ENCODE measurements at regions not wholly inside any gene's neighbourhood (a gene's known extent, or its start where the extent isn't known, plus 50 kb on each side); places are given as distances from the start of the nearest gene placed in this dataset.

DNA sequence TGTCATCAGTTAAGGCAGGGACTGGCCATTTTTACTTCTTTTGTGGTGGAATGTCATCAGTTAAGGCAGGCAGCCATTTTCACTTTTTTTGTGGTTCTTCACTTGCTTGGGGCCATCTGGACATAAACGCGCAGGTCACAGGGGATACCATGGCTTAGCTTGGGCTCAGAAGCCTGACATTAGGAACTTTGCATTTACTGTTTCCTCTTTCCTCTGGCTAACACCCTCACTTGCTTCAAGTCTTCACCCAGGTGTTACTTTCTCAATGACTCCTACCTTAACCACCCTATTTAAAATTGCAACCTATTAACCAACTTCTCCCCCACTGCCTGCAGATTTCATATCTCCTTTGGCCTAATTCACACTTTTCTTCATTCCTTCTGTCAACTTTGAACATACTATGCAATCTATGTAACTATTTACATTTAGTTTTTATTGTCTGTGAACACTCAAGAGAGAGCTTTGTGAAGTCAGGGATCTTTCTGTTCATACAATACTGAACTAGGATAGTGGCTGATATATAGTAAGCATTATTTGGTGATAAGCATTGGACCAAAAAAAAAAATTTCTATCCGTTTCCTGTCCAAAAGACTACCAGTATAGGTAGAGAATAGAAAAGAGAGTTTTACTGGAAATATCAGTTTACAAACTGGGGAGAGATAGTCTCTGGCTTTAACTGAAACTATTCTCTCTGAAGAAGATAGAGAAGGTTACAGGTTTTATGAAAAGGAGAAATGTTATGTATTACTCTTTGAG is 600.1 kb upstream of the ZNF804A start:
- no peak overlapping the region for H3K27ac Mint-ChIP-seq
- ChIA-PET POLR2A (no interaction called here), CTCF (no interaction called here)
- H3K27me3 Mint-ChIP-seq = no peaks in the 10 kb centered on the region
- no peaks in the 10 kb centered on the region for H3K27me3 ChIP-seq (ENCODE audit: control insufficient read depth in 2 of 2, insufficient read depth in 2 of 2, low read length in 2 of 2)
- ATAC-seq (no peak), DNase-seq (no peak)
- H3K4me1 Mint-ChIP-seq = no peaks in the 10 kb centered on the region
- H3K9me3 Mint-ChIP-seq = peaks cover 0 to 11% (median 0%) of the 10 kb centered on the region in 11 donors
- no peaks in the 10 kb centered on the region for H3K36me3 ChIP-seq (ENCODE audit: control insufficient read depth in 2 of 3, insufficient read depth in 3 of 3, low read length in 3 of 3)
- H3K36me3 Mint-ChIP-seq = no peaks in the 10 kb centered on the region
- H3K9me3 ChIP-seq (ENCODE audit: control insufficient read depth in 2 of 3, low read length in 3 of 3) = no peaks in the 10 kb centered on the region
- H3K4me3 Mint-ChIP-seq = no peak overlapping the region
- intact Hi-C loops (cut with micrococcal nuclease) = no loop called here
- H3K27ac ChIP-seq (ENCODE audit: low read depth, low read length) = no peak overlapping the region
- no peak overlapping the region for H3K4me3 ChIP-seq (ENCODE audit: low read length)
- H3K4me1 ChIP-seq (ENCODE audit: control insufficient read depth in 2 of 2, insufficient read depth in 2 of 2, low read length in 2 of 2) = no peaks in the 10 kb centered on the region

DNA sequence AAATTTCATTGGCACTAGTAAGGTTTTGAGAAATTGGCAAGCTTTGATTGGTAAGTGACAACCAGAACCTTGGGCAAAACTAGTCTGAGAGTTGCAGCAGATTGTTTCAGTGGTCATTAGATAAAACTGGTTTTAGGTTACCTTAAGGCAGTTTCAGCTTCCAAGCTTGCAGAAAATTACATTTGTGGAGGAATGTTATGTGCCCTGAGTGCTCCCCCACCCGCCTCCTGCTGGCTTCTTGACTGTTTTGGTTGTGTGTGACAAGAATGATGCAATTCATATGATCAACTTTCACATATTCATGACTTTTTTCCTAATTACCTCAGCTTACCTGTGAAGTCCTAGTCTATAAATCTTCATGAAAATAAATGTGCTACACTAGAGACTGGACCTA is 599.5 kb upstream of the ZNF804A start:
- H3K27ac Mint-ChIP-seq = no peak overlapping the region
- DNase-seq (no peak), ATAC-seq (no peak)
- no peaks in the 10 kb centered on the region for H3K36me3 ChIP-seq (ENCODE audit: control insufficient read depth in 2 of 3, insufficient read depth in 3 of 3, low read length in 3 of 3)
- CTCF ChIA-PET = no interaction called here
- no peak overlapping the region for H3K4me3 Mint-ChIP-seq
- H3K9me3 ChIP-seq (ENCODE audit: control insufficient read depth in 2 of 3, low read length in 3 of 3) = no peaks in the 10 kb centered on the region
- POLR2A ChIA-PET = no interaction called here
- no peak overlapping the region for H3K4me3 ChIP-seq (ENCODE audit: low read length)
- no peaks in the 10 kb centered on the region for H3K4me1 ChIP-seq (ENCODE audit: control insufficient read depth in 2 of 2, insufficient read depth in 2 of 2, low read length in 2 of 2)
- H3K9me3 Mint-ChIP-seq = peaks cover 0 to 11% (median 0%) of the 10 kb centered on the region in 11 donors
- no peaks in the 10 kb centered on the region for H3K27me3 Mint-ChIP-seq
- no peaks in the 10 kb centered on the region for H3K36me3 Mint-ChIP-seq
- no peaks in the 10 kb centered on the region for H3K4me1 Mint-ChIP-seq
- H3K27ac ChIP-seq (ENCODE audit: low read depth, low read length) = no peak overlapping the region
- intact Hi-C loops (cut with micrococcal nuclease) = no loop called here
- no peaks in the 10 kb centered on the region for H3K27me3 ChIP-seq (ENCODE audit: control insufficient read depth in 2 of 2, insufficient read depth in 2 of 2, low read length in 2 of 2)

DNA sequence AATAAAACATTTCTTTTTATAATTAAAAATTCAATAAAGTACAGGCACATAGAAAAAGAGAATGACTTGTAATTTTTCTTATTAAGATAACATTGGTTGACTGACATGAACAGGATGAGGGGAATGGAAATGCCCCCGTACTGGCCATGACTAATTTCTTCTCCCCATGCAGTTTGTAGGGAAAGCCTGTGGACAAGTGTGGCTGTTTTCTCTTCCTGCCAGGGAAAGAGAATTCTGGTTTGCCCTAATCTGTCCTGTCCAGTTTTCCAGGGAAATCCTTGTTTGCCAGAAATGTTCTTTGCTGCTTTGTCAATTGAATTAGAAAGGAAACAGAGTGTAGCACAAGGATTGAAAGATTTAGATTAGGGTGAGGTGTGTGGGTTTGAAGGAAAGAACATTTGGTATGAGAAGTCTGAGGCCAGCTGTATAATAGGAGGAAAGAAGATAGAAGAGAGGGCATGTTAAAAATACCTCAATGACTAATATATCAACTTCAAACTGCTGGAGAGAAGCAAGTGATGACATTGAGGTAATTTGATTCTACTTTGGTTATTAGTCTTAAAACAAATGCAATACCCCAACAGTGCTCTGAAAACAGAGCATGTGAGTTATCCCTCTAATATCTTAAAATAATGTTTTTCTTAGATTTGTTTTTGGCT is 593.9 kb upstream of the ZNF804A start:
- Histone ChIP-seq H3K4me1 (ENCODE audit: control insufficient read depth in 2 of 2, insufficient read depth in 2 of 2, low read length in 2 of 2) (no peaks in the 10 kb centered on the region), H3K27me3 (ENCODE audit: control insufficient read depth in 2 of 2, insufficient read depth in 2 of 2, low read length in 2 of 2) (no peaks in the 10 kb centered on the region), H3K36me3 (ENCODE audit: control insufficient read depth in 2 of 3, insufficient read depth in 3 of 3, low read length in 3 of 3) (no peaks in the 10 kb centered on the region), H3K4me3 (ENCODE audit: low read length) (no peak overlapping the region), H3K9me3 (ENCODE audit: control insufficient read depth in 2 of 3, low read length in 3 of 3) (no peaks in the 10 kb centered on the region), H3K27ac (ENCODE audit: low read depth, low read length) (no peak overlapping the region)
- ChIA-PET POLR2A (no interaction called here), CTCF (no interaction called here)
- Mint-ChIP-seq H3K27me3 (no peaks in the 10 kb centered on the region), H3K27ac (no peak overlapping the region), H3K9me3 (peaks cover 0 to 4% (median 0%) of the 10 kb centered on the region in 11 donors), H3K36me3 (no peaks in the 10 kb centered on the region), H3K4me3 (no peak overlapping the region), H3K4me1 (no peaks in the 10 kb centered on the region)
- ATAC-seq (no peak), DNase-seq (no peak)
- intact Hi-C loops (cut with micrococcal nuclease) = no loop called here

DNA sequence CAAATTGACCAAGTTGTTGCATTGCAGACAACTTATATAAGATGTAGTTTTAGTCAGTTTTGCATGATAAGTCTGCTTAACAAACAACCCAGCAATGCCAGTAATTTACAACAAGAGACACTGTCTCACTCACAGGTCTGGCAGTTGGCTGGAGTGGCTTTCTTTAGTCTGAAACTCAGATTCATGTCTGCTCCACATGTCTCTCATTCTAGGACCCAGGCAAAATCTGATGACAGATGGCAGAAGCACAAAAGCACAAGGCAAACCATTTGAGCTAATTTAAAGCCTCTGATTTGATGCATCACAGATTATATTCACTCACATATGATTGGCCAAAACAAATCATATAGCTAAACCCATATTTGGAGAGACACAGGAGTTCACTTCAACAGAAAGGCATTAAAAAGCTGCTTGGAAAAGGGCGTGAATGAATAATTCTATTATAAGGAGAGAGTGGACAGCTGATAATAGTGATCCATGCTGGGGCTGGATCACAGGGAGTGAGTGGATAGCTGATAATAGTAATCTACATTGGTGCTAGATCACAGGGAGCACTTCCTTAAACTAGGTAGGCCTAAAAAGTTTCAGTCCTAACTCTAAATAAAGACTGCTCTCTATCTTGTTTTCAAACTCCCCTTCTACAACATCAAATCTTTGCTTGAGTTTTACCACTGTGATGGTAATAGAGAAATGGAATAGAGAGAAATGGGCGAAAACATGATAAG is 593.2 kb upstream of the ZNF804A start:
- Mint-ChIP-seq H3K27me3 (no peaks in the 10 kb centered on the region), H3K27ac (no peak overlapping the region), H3K4me3 (no peak overlapping the region), H3K36me3 (no peaks in the 10 kb centered on the region), H3K9me3 (peaks cover 0 to 4% (median 0%) of the 10 kb centered on the region in 11 donors), H3K4me1 (no peaks in the 10 kb centered on the region)
- POLR2A ChIA-PET = no interaction called here
- ATAC-seq (no peak), DNase-seq (no peak)
- intact Hi-C loops (cut with micrococcal nuclease) = no loop called here
- CTCF ChIA-PET = no interaction called here
- Histone ChIP-seq H3K9me3 (ENCODE audit: control insufficient read depth in 2 of 3, low read length in 3 of 3) (no peaks in the 10 kb centered on the region), H3K4me1 (ENCODE audit: control insufficient read depth in 2 of 2, insufficient read depth in 2 of 2, low read length in 2 of 2) (no peaks in the 10 kb centered on the region), H3K4me3 (ENCODE audit: low read length) (no peak overlapping the region), H3K36me3 (ENCODE audit: control insufficient read depth in 2 of 3, insufficient read depth in 3 of 3, low read length in 3 of 3) (no peaks in the 10 kb centered on the region), H3K27me3 (ENCODE audit: control insufficient read depth in 2 of 2, insufficient read depth in 2 of 2, low read length in 2 of 2) (no peaks in the 10 kb centered on the region), H3K27ac (ENCODE audit: low read depth, low read length) (no peak overlapping the region)

DNA sequence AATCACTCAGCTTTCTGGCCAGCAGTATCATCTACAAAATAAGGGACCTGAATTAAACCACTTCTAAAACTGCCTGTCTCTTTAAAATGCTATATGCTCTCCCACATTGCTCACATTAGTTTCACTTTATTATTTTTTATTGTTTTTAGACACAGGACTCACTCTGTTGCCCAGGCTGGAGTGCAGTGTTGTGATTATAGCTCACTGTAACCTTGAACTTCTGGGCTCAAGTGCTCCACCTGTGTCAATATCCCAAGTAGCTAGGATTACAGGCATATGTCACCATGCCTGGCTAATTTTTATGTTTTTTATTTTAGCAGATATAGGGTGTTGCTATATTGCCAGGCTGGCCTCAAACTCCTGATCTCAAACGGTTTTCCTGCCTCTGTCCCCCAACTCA is 591.3 kb upstream of the ZNF804A start:
- H3K36me3 Mint-ChIP-seq = no peaks in the 10 kb centered on the region
- no peak for DNase-seq
- no peak overlapping the region for H3K4me3 ChIP-seq (ENCODE audit: low read length)
- ChIA-PET POLR2A (no interaction called here), CTCF (no interaction called here)
- H3K36me3 ChIP-seq (ENCODE audit: control insufficient read depth in 2 of 3, insufficient read depth in 3 of 3, low read length in 3 of 3) = no peaks in the 10 kb centered on the region
- H3K4me1 ChIP-seq (ENCODE audit: control insufficient read depth in 2 of 2, insufficient read depth in 2 of 2, low read length in 2 of 2) = no peaks in the 10 kb centered on the region
- peaks cover 0 to 4% (median 0%) of the 10 kb centered on the region in 11 donors for H3K9me3 Mint-ChIP-seq
- H3K27me3 Mint-ChIP-seq = no peaks in the 10 kb centered on the region
- no peak overlapping the region for H3K4me3 Mint-ChIP-seq
- H3K9me3 ChIP-seq (ENCODE audit: control insufficient read depth in 2 of 3, low read length in 3 of 3) = no peaks in the 10 kb centered on the region
- intact Hi-C loops (cut with micrococcal nuclease) = no loop called here
- H3K27me3 ChIP-seq (ENCODE audit: control insufficient read depth in 2 of 2, insufficient read depth in 2 of 2, low read length in 2 of 2) = no peaks in the 10 kb centered on the region
- H3K4me1 Mint-ChIP-seq = no peaks in the 10 kb centered on the region
- ATAC-seq = no peak
- no peak overlapping the region for H3K27ac Mint-ChIP-seq
- H3K27ac ChIP-seq (ENCODE audit: low read depth, low read length) = no peak overlapping the region

DNA sequence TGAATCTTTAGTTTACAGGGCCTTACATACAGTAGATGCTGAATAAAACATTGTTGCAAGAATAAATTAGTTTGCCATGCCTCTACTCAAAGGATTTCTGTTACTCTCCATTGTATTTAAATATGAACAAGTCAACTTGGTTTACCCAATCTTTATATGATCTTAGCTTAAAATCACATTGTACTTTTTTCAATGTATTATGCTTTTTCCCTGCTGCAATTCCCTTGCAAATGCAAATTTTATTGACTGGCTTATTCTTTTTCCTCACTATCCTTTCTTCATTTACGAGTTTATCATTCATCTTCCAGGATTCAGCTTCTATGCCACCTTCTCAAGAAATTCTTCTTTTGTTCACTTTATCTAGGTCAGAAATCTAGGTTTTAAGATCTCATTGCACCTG is 571.4 kb upstream of the ZNF804A start:
- Mint-ChIP-seq H3K4me1 (no peaks in the 10 kb centered on the region), H3K4me3 (no peak overlapping the region), H3K27me3 (no peaks in the 10 kb centered on the region), H3K9me3 (peaks cover 0 to 10% (median 2%) of the 10 kb centered on the region in 11 donors), H3K27ac (no peak overlapping the region), H3K36me3 (no peaks in the 10 kb centered on the region)
- Histone ChIP-seq H3K4me3 (ENCODE audit: low read length) (no peak overlapping the region), H3K27ac (ENCODE audit: low read depth, low read length) (no peak overlapping the region), H3K27me3 (ENCODE audit: control insufficient read depth in 2 of 2, insufficient read depth in 2 of 2, low read length in 2 of 2) (no peaks in the 10 kb centered on the region), H3K9me3 (ENCODE audit: control insufficient read depth in 2 of 3, low read length in 3 of 3) (no peaks in the 10 kb centered on the region), H3K4me1 (ENCODE audit: control insufficient read depth in 2 of 2, insufficient read depth in 2 of 2, low read length in 2 of 2) (no peaks in the 10 kb centered on the region), H3K36me3 (ENCODE audit: control insufficient read depth in 2 of 3, insufficient read depth in 3 of 3, low read length in 3 of 3) (no peaks in the 10 kb centered on the region)
- intact Hi-C loops (cut with micrococcal nuclease) = loop anchor here in 1 of 2 donors (1.0 kb wide), 1 partner anchor 28 kb away; no protein-coding TSS in a partner anchor
- no peak for DNase-seq
- no peak for ATAC-seq
- ChIA-PET POLR2A (no interaction called here), CTCF (no interaction called here)

Data from naive thymus-derived CD4-positive, alpha-beta T cell (primary cell).